BLaER1 treated with 17β-estradiol and CSF1 and Interleukin-3, amounts not matched to agents 10 nM and 100 nM (cell line): ENCODE measurements at regions not wholly inside any gene's neighbourhood (a gene's known extent, or its start where the extent isn't known, plus 50 kb on each side); places are given as distances from the start of the nearest gene placed in this dataset.

ENCODE experiments used
- H3K27ac ChIP-seq, 11 experiments: shearing (Covaris generic); formaldehyde crosslinking; 2 replicates each; pipeline ENCODE4 v1.8.1; 2022
- H3K27me3 ChIP-seq, 11 experiments: shearing (Covaris generic); formaldehyde crosslinking; 2 replicates each; pipeline ENCODE4 v1.8.1; 2022
- H3K36me3 ChIP-seq, 11 experiments: shearing (Covaris generic); formaldehyde crosslinking; 2 replicates each; pipeline ENCODE4 v1.8.1; 2022
- H3K4me1 ChIP-seq, 10 experiments: shearing (Covaris generic); formaldehyde crosslinking; 2 replicates each; pipeline ENCODE4 v1.8.1; 2022
- H3K4me2 ChIP-seq, 11 experiments: shearing (Covaris generic); formaldehyde crosslinking; 2 replicates each; pipeline ENCODE4 v1.8.1; 2022
- H3K4me3 ChIP-seq, 10 experiments: shearing (Covaris generic); formaldehyde crosslinking; 2 replicates each; pipeline ENCODE4 v1.8.1; 2022
- H3K9ac ChIP-seq, 11 experiments: shearing (Covaris generic); formaldehyde crosslinking; 2 replicates each; pipeline ENCODE4 v1.8.1; 2022
- H3K9me3 ChIP-seq, 11 experiments: shearing (Covaris generic); formaldehyde crosslinking; replicated peaks in 1 of 11; 2 replicates each; pipeline ENCODE4 v1.8.1; 2022
- H4K20me1 ChIP-seq, 11 experiments: shearing (Covaris generic); formaldehyde crosslinking; 2 replicates each; pipeline ENCODE4 v1.8.1; 2022
- Cebpa-rat ChIP-seq, 11 experiments: shearing (Covaris generic); IDR thresholded peaks; 2 replicates each; pipeline ENCODE4 v1.8.1; 2022

GRCh38 chr1:61520401-61520800 is 204.5 kb downstream of the TM2D1 start:
- Histone ChIP-seq H3K9me3 (no peaks in the 10 kb centered on the region), H3K4me3 (no peak overlapping the region), H3K4me1 (peaks cover 0 to 14% (median 0%) of the 10 kb centered on the region in 10 experiments; a peak in 3 of 20 replicates), H3K36me3 (no peaks in the 10 kb centered on the region), H3K27me3 (no peaks in the 10 kb centered on the region), H3K4me2 (peak overlapping the region in 1 of 11 experiments; percentile 13; a peak in 1 of 22 replicates), H3K27ac (no peak overlapping the region), H4K20me1 (no peaks in the 10 kb centered on the region), H3K9ac (no peak overlapping the region)
- no peak for TF ChIP-seq Cebpa-rat (IDR thresholded peaks at IDR 0.05)

GRCh38 chr1:61519631-61520030 is 205.3 kb downstream of the TM2D1 start:
- H3K4me3 ChIP-seq: no peak overlapping the region
- no peaks in the 10 kb centered on the region for H3K27me3 ChIP-seq
- no peak overlapping the region for H3K9ac ChIP-seq
- peak overlapping the region in 3 of 11 experiments; percentile 5 to 28 (median 21); a peak in 2 of 22 replicates for H3K4me2 ChIP-seq
- no peaks in the 10 kb centered on the region for H3K9me3 ChIP-seq
- H3K36me3 ChIP-seq: no peaks in the 10 kb centered on the region
- H3K27ac ChIP-seq: no peak overlapping the region
- no peaks in the 10 kb centered on the region for H4K20me1 ChIP-seq
- H3K4me1 ChIP-seq: peaks cover 0 to 14% (median 0%) of the 10 kb centered on the region in 10 experiments; a peak in 3 of 20 replicates
- TF ChIP-seq Cebpa-rat (IDR thresholded peaks at IDR 0.05): no peak

- no peak overlapping the region for H3K4me2 ChIP-seq
Measured at GRCh38 chr1:61518670-61519400, 206.1 kb downstream of the TM2D1 start.

GRCh38 chr1:61517345-61517744 is 207.6 kb downstream of the TM2D1 start:
- H3K4me1 ChIP-seq: peaks cover 0 to 14% (median 0%) of the 10 kb centered on the region in 10 experiments; a peak in 3 of 20 replicates
- no peak overlapping the region for H3K9ac ChIP-seq
- no peaks in the 10 kb centered on the region; a peak in 1 of 22 replicates for H4K20me1 ChIP-seq
- no peaks in the 10 kb centered on the region for H3K36me3 ChIP-seq
- no peak overlapping the region for H3K4me3 ChIP-seq
- no peak for TF ChIP-seq Cebpa-rat (IDR thresholded peaks at IDR 0.05)
- no peaks in the 10 kb centered on the region for H3K9me3 ChIP-seq
- H3K27ac ChIP-seq: no peak overlapping the region
- H3K4me2 ChIP-seq: no peak overlapping the region
- H3K27me3 ChIP-seq: no peaks in the 10 kb centered on the region

More at GRCh38 chr1:61518670-61519400, 206.1 kb downstream of the TM2D1 start:
- Histone ChIP-seq H3K9ac (no peak overlapping the region), H3K27ac (no peak overlapping the region), H3K4me3 (no peak overlapping the region), H4K20me1 (no peaks in the 10 kb centered on the region), H3K27me3 (no peaks in the 10 kb centered on the region), H3K4me1 (peaks cover 0 to 14% (median 0%) of the 10 kb centered on the region in 10 experiments; a peak in 3 of 20 replicates), H3K36me3 (no peaks in the 10 kb centered on the region), H3K9me3 (no peaks in the 10 kb centered on the region)
- TF ChIP-seq Cebpa-rat (IDR thresholded peaks at IDR 0.05): no peak

GRCh38 chr1:61515096-61515495 is 209.8 kb downstream of the TM2D1 start:
- Histone ChIP-seq H3K27me3 (no peaks in the 10 kb centered on the region), H3K9ac (no peak overlapping the region), H3K27ac (no peak overlapping the region), H3K9me3 (no peaks in the 10 kb centered on the region; a peak in 1 of 22 replicates), H3K4me1 (peaks cover 0 to 8% (median 0%) of the 10 kb centered on the region in 10 experiments; a peak in 2 of 20 replicates), H3K4me2 (no peak overlapping the region), H3K4me3 (no peak overlapping the region), H3K36me3 (no peaks in the 10 kb centered on the region), H4K20me1 (no peaks in the 10 kb centered on the region; a peak in 1 of 22 replicates)
- no peak for TF ChIP-seq Cebpa-rat (IDR thresholded peaks at IDR 0.05)
